ENCODE measurements at regions not wholly inside any gene's neighbourhood (a gene's known extent, or its start where the extent isn't known, plus 50 kb on each side); places are given as distances from the start of the nearest gene placed in this dataset.
"Not testable (repeated sequence)": the region's sequence is repeated elsewhere in the genome, so short reads cannot be mapped to it uniquely, and the experiment has no call there.

DNA sequence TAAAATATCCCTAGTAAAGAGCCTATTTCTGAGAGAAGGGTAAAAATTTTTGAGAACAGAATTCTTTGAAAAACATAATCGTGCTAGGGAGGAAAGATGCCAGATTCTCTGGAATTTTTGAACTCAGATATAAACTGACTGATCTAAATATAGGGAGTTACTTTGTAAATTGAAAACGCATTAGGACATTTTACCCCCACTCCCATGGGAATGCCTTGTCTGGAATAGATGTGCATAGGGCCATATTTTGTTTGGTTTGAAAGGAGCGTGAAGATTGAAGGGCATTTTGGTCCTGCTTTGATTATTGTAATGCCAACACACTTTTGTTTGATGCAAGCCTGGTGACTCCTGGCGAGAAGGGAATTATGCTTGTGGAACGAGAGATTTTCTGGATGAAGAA, 158.7 kb upstream of the DPP10 start:
- Mint-ChIP-seq H3K27me3 (peaks cover 0 to 4% of the 10 kb centered on the region in 2 donors), H3K36me3 (no peaks in the 10 kb centered on the region), H3K4me3 (no peak overlapping the region), H3K4me1 (no peaks in the 10 kb centered on the region), H3K27ac (no peak overlapping the region), H3K9me3 (peaks cover 0 to 7% of the 10 kb centered on the region in 2 donors)
- DNase-seq = no peak
- no peak for ATAC-seq (replicated peaks)

DNA sequence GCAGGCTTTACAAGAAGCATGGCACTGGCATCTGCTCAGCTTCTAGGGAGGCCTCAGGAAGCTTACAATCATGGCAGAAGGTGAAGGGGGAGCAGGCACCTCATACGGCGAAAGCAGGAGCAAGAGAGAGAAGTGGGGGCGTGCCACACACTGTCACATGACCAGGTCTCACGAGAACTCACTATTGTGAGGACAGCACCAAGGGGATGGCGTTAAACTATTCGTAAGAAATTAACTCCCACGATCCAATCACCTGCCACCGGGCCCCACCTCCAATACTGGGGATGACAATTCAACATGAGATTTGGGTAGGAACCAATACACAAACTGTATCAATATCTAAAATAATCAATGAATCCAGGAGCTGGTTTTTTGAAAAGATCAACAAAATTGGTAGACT, 156.0 kb upstream of the DPP10 start:
- no peak for DNase-seq
- no peak for ATAC-seq (replicated peaks)
- Mint-ChIP-seq H3K27me3 (peaks cover 0 to 3% of the 10 kb centered on the region in 2 donors), H3K9me3 (peaks cover 0 to 7% of the 10 kb centered on the region in 2 donors), H3K4me1 (no peaks in the 10 kb centered on the region), H3K27ac (no peak overlapping the region), H3K36me3 (no peaks in the 10 kb centered on the region), H3K4me3 (no peak overlapping the region)

DNA sequence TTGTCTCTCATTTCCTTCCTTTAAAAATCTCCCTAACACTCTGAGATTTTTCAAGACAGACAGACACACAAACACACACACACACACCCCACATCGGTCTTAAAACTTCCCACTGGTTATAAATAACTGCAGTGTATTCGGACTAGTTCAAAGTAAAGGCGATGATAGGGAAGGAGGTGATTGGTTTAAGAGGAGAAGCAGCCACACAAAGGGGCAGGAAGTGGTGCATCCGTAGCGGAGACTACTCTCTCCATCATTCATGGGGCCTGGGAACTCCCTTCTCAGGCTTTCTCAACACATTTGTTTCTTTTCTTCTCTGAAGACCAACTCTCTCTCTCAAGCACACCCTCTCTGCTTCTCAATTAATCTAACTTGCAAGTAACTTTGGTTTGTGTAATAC, 149.1 kb upstream of the DPP10 start:
- H3K27ac Mint-ChIP-seq = no peak overlapping the region
- peaks cover 0 to 2% of the 10 kb centered on the region in 2 donors for H3K9me3 Mint-ChIP-seq
- no peaks in the 10 kb centered on the region for H3K4me1 Mint-ChIP-seq
- H3K4me3 Mint-ChIP-seq = no peak overlapping the region
- peaks cover 0 to 23% of the 10 kb centered on the region in 2 donors for H3K27me3 Mint-ChIP-seq
- no peaks in the 10 kb centered on the region for H3K36me3 Mint-ChIP-seq
- DNase-seq = no peak
- no peak for ATAC-seq (replicated peaks)

DNA sequence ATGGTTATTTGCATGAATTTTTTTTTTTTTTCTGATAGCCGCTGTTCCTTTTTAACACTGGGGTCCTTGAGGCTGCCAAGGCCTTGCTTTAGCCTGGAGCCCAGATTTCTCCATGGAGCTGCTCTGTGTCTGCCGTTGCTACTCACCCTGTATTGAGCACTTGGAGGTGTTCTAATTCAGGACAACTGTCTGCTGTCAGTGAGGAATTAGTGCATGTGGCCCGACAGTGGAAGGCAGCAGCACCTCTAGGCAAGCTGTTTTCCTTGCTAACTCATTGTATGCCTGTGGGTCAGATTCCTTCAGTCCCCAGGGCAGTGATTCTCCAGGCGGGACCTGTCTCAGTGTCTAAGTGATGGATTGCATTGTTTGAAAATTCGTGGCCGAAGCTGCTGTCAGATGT, 147.7 kb upstream of the DPP10 start:
- Mint-ChIP-seq H3K27me3 (peaks cover 0 to 23% of the 10 kb centered on the region in 2 donors), H3K27ac (no peak overlapping the region), H3K9me3 (peaks cover 0 to 2% of the 10 kb centered on the region in 2 donors), H3K4me1 (no peaks in the 10 kb centered on the region), H3K4me3 (no peak overlapping the region), H3K36me3 (no peaks in the 10 kb centered on the region)
- ATAC-seq (replicated peaks) = no peak
- DNase-seq = no peak

DNA sequence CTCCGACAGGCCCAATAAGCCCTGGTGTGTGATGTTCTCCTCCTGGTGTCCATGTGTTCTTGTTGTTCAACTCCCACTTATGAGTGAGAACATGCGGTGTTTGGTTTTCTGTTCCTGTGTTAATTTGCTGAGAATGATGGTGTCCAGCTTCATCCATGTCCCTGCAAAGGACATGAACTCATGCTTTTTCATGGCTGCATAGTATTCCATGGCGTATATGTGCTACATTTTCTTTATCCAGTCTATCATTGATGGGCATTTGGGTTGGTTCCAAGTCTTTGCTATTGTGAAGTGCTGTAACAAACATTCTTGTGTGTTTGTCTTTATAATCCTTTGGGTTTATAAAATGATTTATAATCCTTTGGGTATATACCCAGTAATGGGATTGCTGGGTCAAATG, 142.1 kb upstream of the DPP10 start:
- ATAC-seq (replicated peaks); DNase-seq; H3K4me3 Mint-ChIP-seq; H3K27me3 Mint-ChIP-seq; H3K9me3 Mint-ChIP-seq; H3K36me3 Mint-ChIP-seq; H3K27ac Mint-ChIP-seq; H3K4me1 Mint-ChIP-seq: not testable (repeated sequence)

DNA sequence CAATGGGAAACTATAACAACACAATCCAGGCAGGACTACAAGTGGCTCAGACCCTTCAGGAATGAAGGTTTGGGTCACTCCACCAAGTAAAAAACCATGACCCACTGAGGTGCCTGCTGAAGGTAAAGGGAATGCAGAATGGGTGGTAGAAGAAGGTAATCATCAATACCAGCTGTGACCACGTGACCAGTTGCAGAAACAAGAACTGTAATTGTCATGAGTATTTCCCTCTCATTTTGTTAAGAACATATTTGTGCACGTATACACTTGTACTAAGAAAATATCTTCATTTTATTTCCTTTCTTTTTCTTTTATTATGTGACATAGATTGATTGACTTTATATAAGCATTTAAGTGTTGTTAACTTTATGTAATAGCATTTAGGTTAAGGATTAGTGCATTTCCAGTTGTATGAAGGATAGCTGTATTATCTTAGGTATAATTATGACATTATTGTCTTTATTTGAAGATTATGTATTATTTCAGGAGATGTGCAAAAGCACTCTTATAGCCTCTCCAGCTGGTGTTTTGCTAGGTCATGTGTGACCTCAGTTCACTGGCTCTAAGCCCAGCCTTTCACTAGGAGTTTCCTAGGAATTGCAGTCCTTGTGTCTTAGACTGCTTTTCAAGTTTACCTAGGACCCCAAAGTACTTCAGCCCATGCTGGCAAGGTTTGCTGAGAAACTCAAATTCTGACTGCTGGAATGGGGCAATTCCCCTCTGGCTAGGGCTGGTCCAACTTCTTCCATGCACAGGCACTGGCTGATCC, 125.7 kb upstream of the DPP10 start:
- no peaks in the 10 kb centered on the region for H3K4me1 Mint-ChIP-seq
- DNase-seq (no peak), ATAC-seq (replicated peaks) (no peak)
- no peaks in the 10 kb centered on the region for H3K36me3 Mint-ChIP-seq
- no peaks in the 10 kb centered on the region for H3K9me3 Mint-ChIP-seq
- H3K4me3 Mint-ChIP-seq = no peak overlapping the region
- no peak overlapping the region for H3K27ac Mint-ChIP-seq
- no peaks in the 10 kb centered on the region for H3K27me3 Mint-ChIP-seq

DNA sequence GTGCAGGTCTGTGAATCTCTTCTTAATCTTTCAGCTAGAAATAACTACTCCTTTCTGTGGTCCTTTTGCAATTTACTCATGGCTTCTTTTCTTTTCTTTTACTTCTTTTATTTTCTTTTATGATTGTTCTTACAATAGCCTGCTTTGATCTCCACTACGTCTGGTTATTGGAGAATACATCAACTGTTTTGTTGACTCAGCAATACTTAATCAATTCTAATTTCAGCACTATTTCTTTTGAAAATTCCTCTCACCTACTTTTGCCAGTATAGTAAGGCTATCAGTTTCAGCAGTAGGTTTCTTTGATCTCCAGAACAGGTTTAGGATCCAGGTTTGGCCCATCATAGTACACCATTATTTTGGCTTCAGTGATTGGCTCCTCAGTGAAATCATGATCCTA, 111.8 kb upstream of the DPP10 start:
- Mint-ChIP-seq H3K27ac (no peak overlapping the region), H3K4me1 (no peaks in the 10 kb centered on the region), H3K36me3 (no peaks in the 10 kb centered on the region), H3K9me3 (no peaks in the 10 kb centered on the region), H3K27me3 (peaks cover 0 to 6% of the 10 kb centered on the region in 2 donors), H3K4me3 (no peak overlapping the region)
- no peak for ATAC-seq (replicated peaks)
- no peak for DNase-seq

DNA sequence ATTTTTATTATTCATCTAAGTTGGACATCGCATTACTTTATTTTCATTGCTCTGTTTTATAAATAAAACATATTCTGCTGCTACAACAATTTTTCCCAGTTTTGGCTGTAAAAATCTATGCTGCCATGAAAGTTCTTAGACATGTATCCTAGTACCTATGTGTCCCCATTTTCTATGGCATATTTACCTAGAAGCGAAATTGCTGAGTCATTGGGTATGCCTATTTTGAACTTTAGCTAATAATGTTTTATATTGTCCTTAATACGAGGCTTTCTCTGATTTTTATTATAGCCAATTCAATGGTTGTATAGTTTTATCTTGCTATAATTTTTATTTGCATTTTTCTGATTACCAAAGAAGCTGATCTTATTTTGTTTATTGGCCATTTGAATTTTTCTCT, 110.5 kb upstream of the DPP10 start:
- Mint-ChIP-seq H3K27ac (no peak overlapping the region), H3K4me1 (no peaks in the 10 kb centered on the region), H3K9me3 (no peaks in the 10 kb centered on the region), H3K4me3 (no peak overlapping the region), H3K27me3 (peaks cover 0 to 11% of the 10 kb centered on the region in 2 donors), H3K36me3 (no peaks in the 10 kb centered on the region)
- DNase-seq (no peak), ATAC-seq (replicated peaks) (no peak)

DNA sequence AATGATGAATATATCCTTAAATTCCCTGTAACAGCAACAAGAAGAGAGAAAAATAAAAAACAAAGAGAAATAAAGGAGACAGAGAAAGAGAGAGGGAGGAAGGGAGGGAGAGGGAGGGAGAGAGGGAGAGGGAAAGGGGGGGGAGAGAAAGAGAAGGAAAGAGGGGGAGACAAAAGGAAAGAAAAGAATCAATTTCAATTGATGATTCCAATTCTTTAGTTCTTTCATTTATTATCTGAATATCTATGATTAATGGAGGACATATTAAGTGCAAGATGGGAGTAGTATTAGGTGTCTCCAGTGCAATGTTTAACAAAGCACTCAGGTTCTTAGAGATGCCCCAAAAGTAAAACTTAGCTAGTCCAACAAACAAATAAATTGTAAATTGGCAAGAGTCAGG, 97.2 kb upstream of the DPP10 start:
- no peaks in the 10 kb centered on the region for H3K4me1 Mint-ChIP-seq
- H3K4me3 Mint-ChIP-seq = no peak overlapping the region
- DNase-seq = no peak
- no peaks in the 10 kb centered on the region for H3K9me3 Mint-ChIP-seq
- H3K27me3 Mint-ChIP-seq = peaks cover 0 to 6% of the 10 kb centered on the region in 2 donors
- no peak overlapping the region for H3K27ac Mint-ChIP-seq
- H3K36me3 Mint-ChIP-seq = no peaks in the 10 kb centered on the region
- no peak for ATAC-seq (replicated peaks)

DNA sequence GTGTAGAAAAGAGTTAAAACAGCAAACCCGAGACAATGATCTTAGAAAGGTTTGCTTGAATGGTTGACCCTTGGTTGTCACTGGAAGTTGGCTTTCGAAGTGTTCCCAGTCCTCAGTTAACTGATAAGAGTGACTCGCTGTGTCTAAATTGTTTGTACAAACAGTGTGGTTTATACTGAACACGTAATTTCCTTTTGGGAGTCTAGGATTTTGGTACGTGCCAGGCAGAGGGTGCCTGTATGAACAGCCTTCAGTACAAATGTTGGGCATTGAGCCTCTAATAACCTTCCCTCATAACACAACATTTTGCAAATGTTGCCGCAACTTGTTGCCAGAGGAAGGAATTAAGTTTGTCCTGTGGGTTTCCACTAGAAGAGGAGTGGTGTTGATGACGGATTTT, 95.8 kb upstream of the DPP10 start:
- H3K4me1 Mint-ChIP-seq = no peaks in the 10 kb centered on the region
- no peak overlapping the region for H3K27ac Mint-ChIP-seq
- no peak overlapping the region for H3K4me3 Mint-ChIP-seq
- H3K27me3 Mint-ChIP-seq = peaks cover 0 to 6% of the 10 kb centered on the region in 2 donors
- H3K9me3 Mint-ChIP-seq = no peaks in the 10 kb centered on the region
- no peak for ATAC-seq (replicated peaks)
- H3K36me3 Mint-ChIP-seq = no peaks in the 10 kb centered on the region
- DNase-seq = no peak

DNA sequence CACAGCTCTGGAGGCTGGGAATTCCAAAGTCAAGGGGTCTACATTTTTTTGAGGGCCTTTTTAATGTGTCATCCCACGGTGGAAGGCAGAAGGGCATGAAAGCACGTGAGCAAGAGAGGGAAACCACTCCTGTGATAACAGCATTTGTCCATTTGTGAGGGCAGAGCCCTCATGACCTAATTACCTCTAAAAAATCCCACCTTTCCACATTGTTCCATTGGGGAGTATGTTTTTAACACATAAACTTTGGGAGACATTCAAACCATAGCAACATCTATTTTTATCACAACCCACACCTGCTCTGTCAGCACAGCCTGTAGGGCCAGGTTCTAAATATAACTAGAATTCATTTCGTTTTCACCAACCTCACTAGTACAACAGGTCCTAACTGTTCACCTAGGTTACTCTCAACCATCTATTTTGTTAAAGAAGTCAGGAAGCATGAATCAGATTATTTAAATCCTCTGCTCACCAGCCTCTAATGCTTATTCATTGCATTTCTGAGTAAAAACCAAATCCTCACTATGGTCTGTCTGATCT, 92.2 kb upstream of the DPP10 start:
- DNase-seq (no peak), ATAC-seq (replicated peaks) (no peak)
- Mint-ChIP-seq H3K4me3 (no peak overlapping the region), H3K4me1 (no peaks in the 10 kb centered on the region), H3K9me3 (no peaks in the 10 kb centered on the region), H3K27ac (no peak overlapping the region), H3K36me3 (no peaks in the 10 kb centered on the region), H3K27me3 (peaks cover 0 to 1% of the 10 kb centered on the region in 2 donors)

DNA sequence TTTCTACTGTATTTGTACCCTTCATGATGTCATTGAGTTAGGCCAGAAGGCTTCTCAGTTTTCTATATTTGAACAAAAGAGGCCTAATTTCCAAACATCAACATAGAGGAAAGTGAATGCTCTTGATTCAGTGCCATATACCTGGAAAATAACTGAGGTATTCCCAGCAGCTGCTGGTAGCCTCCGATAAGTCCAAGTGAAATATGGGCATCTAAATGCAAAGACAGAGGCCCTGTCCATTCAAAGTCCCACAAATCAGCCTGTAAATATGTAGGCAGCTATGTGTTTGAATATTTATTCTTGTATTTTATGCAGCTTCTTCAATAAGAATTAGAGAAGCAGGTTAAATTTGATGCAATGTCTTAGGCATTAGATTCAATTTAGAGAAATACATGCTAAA, 89.5 kb upstream of the DPP10 start:
- H3K4me1 Mint-ChIP-seq = no peaks in the 10 kb centered on the region
- no peak overlapping the region for H3K4me3 Mint-ChIP-seq
- peaks cover 0 to 1% of the 10 kb centered on the region in 2 donors for H3K9me3 Mint-ChIP-seq
- no peaks in the 10 kb centered on the region for H3K36me3 Mint-ChIP-seq
- DNase-seq (no peak), ATAC-seq (replicated peaks) (no peak)
- no peak overlapping the region for H3K27ac Mint-ChIP-seq
- H3K27me3 Mint-ChIP-seq = no peaks in the 10 kb centered on the region

DNA sequence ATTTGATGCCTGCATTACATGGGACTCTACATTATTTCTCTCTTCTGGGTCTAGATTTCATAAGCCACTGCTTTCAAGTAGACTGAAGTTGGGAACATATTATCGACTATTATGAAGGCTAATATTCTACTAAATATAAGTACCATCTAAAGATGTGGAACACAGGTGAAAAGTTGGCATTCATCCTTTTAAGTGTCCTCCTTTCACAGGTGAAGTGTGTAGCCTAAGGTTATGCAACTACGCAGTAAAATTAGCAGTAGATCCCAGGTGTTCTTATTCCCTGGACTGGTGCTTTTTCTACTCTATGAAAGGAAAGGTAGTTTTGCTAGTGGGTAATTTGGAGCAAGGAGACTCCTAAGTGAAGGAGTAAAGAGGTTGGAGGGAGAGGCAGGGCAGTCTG, 88.2 kb upstream of the DPP10 start:
- no peak for ATAC-seq (replicated peaks)
- Mint-ChIP-seq H3K36me3 (no peaks in the 10 kb centered on the region), H3K27ac (no peak overlapping the region), H3K27me3 (no peaks in the 10 kb centered on the region), H3K4me1 (no peaks in the 10 kb centered on the region), H3K4me3 (no peak overlapping the region), H3K9me3 (peaks cover 0 to 1% of the 10 kb centered on the region in 2 donors)
- DNase-seq = no peak

DNA sequence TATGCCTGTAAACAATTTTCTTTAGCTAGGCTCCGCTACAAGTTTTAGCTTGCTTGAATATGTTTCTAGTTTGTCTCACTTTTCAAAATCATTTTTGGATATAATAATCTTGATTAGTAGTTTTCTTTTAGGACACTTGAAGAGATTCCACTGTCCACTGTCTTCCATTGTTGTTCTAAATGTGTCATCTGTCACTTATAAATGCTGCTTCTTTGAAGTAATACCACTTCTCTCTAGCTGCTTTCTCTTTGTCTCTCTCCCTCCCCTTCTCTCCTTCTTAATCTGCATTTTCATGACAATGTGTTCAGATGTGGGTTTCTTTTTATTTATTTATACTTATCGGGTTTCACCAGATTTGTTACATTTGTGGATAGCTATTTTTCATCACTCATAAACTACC, 73.7 kb upstream of the DPP10 start:
- DNase-seq (no peak), ATAC-seq (replicated peaks) (no peak)
- H3K36me3 Mint-ChIP-seq = peaks cover 0 to 2% of the 10 kb centered on the region in 2 donors
- H3K4me1 Mint-ChIP-seq = no peaks in the 10 kb centered on the region
- no peak overlapping the region for H3K27ac Mint-ChIP-seq
- H3K27me3 Mint-ChIP-seq = no peaks in the 10 kb centered on the region
- no peak overlapping the region for H3K4me3 Mint-ChIP-seq
- peaks cover 21 to 28% of the 10 kb centered on the region in 2 donors for H3K9me3 Mint-ChIP-seq

DNA sequence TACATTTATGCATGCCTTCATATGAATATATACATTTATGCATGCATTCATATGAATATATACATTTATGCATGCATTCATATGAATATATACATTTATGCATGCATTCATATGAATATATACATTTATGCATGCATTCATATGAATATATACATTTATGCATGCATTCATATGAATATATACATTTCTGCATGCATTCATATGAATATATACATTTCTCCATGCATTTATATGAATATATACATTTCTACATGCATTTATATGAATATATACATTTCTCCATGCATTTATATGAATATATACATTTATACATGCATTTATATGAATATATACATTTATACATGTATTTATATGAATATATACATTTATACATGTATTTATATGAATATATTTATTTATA, 70.7 kb upstream of the DPP10 start:
- H3K27me3 Mint-ChIP-seq; H3K27ac Mint-ChIP-seq; H3K4me1 Mint-ChIP-seq; H3K36me3 Mint-ChIP-seq; DNase-seq; H3K4me3 Mint-ChIP-seq; ATAC-seq (replicated peaks): not testable (repeated sequence)
- peaks cover 26 to 28% of the 10 kb centered on the region in 2 donors for H3K9me3 Mint-ChIP-seq
